Brain microvascular endothelial cell (primary cell): ENCODE measurements at regions not wholly inside any gene's neighbourhood (a gene's known extent, or its start where the extent isn't known, plus 50 kb on each side); places are given as distances from the start of the nearest gene placed in this dataset.

Experiments used
- DNase-seq: peaks from one replicate; pipeline ENCODE4 v3.0.0-alpha.2; 2020
- H3K27ac ChIP-seq: fragments of 250-450 bp; sonication (Bioruptor Pico); 2 replicates; pipeline ENCODE4 v1.5.1; 2020; ENCODE audit warnings: mild to moderate bottlenecking, moderate library complexity
- H3K27me3 ChIP-seq: fragments of 250-450 bp; sonication (Bioruptor Pico); replicated peaks from 2 replicates; pipeline ENCODE4 v1.5.1; 2020; ENCODE audit warnings: mild to moderate bottlenecking
- H3K36me3 ChIP-seq: fragments of 250-450 bp; sonication (Bioruptor Pico); replicated peaks from 2 replicates; pipeline ENCODE4 v1.5.1; 2020; ENCODE audit warnings: mild to moderate bottlenecking
- H3K4me3 ChIP-seq: 2 replicates; pipeline ENCODE4 v1.5.1; 2011; ENCODE audit warnings: low read depth, mild to moderate bottlenecking, control low read depth, low read length, moderate library complexity
- in situ Hi-C: cut with HindIII; loops from 2 replicates; pipeline ENCODE4 v1.10.0; 2017; ENCODE audit warnings: low sequenced_read_pairs, low pct_ligation_motif_present
- TF ChIP-seq, protein P1 (sequence below): IDR thresholded peaks from 2 replicates; pipeline ENCODE4 v1.5.1; 2011; ENCODE audit warnings: low read depth, mild to moderate bottlenecking, moderate library complexity, low read length, control low read depth, inconsistent platforms; ENCODE audit errors: missing control alignments

- Histone ChIP-seq H3K4me3 (no peak overlapping the region), H3K36me3 (no peaks in the 10 kb centered on the region), H3K27ac (no peak overlapping the region), H3K27me3 (no peaks in the 10 kb centered on the region)
- TF ChIP-seq, protein P1, sequence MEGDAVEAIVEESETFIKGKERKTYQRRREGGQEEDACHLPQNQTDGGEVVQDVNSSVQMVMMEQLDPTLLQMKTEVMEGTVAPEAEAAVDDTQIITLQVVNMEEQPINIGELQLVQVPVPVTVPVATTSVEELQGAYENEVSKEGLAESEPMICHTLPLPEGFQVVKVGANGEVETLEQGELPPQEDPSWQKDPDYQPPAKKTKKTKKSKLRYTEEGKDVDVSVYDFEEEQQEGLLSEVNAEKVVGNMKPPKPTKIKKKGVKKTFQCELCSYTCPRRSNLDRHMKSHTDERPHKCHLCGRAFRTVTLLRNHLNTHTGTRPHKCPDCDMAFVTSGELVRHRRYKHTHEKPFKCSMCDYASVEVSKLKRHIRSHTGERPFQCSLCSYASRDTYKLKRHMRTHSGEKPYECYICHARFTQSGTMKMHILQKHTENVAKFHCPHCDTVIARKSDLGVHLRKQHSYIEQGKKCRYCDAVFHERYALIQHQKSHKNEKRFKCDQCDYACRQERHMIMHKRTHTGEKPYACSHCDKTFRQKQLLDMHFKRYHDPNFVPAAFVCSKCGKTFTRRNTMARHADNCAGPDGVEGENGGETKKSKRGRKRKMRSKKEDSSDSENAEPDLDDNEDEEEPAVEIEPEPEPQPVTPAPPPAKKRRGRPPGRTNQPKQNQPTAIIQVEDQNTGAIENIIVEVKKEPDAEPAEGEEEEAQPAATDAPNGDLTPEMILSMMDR = no peak
- no peak for DNase-seq
- in situ Hi-C loops = no loop called here
These were observed 1231.1 kb upstream of the NXPH2 start for GRCh38 chr2:140011287-140011686.

- TF ChIP-seq, protein P1 = no peak
- Histone ChIP-seq H3K27ac (no peak overlapping the region), H3K4me3 (no peak overlapping the region), H3K27me3 (no peaks in the 10 kb centered on the region), H3K36me3 (no peaks in the 10 kb centered on the region)
- in situ Hi-C loops = no loop called here
- DNase-seq = no peak
These were observed 1221.9 kb upstream of the NXPH2 start for GRCh38 chr2:140002110-140002509.

DNA sequence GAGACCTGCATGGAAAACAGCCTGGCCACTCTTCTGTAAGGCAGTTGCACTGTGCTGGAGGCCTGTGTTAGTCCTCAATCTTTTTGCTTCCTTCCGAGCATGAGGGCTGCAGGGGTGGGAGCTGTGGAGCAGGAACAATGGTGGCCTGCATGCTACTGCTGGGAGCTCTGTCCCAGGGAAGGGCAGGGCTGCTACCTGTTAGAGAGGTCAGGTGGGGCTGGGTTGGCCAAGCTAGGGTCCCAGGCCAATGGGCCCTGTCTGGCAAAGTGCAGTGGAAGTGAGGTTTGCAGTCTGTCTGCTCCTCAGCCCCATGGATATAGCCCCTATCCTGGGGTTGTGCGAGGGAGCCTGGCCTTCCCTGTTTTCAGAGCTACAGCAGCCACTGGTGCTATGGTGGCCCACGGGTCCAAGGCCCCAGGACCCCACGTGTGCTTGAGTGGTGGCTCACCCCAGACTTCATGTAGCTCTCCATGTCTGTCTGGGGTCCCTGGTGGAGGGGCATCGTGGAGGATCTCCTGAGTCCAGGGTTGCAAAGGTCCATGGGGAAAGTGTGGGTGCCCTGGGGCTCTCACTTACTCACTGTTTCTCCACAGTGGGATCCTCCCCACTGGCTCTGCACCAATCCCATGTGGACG is 1212.6 kb upstream of the NXPH2 start:
- no peak for DNase-seq
- Histone ChIP-seq H3K4me3 (no peak overlapping the region), H3K27ac (no peak overlapping the region), H3K36me3 (no peaks in the 10 kb centered on the region), H3K27me3 (no peaks in the 10 kb centered on the region)
- in situ Hi-C loops = no loop called here
- TF ChIP-seq, protein P1 = no peak

DNA sequence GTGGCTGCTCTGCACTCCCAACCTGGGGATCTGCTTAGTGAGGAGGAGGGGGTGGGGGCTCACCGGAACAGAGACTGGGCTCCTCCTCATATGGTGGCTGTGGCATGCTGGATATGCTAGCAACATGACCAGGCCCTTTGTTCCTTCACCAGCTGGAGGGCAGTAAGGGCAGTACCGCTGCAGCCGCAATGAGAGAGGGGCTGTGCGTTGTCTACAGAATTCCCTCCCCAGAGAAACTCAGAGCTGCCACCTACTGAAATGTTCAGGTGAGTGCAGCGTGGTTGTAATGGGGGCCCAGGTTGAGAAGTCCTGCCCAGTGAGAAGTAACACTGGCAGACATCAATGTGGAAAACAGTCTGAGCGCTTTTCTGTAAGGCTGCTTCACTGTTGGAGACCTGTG is 1211.9 kb upstream of the NXPH2 start:
- in situ Hi-C loops = no loop called here
- no peak overlapping the region for H3K4me3 ChIP-seq
- no peaks in the 10 kb centered on the region for H3K36me3 ChIP-seq
- H3K27ac ChIP-seq = no peak overlapping the region
- DNase-seq = no peak
- TF ChIP-seq, protein P1 = no peak
- no peaks in the 10 kb centered on the region for H3K27me3 ChIP-seq

GRCh38 chr2:139990646-139991335 is 1210.6 kb upstream of the NXPH2 start:
- no peak for DNase-seq
- Histone ChIP-seq H3K4me3 (no peak overlapping the region), H3K27me3 (no peaks in the 10 kb centered on the region), H3K36me3 (no peaks in the 10 kb centered on the region), H3K27ac (no peak overlapping the region)
- in situ Hi-C loops = no loop called here
- TF ChIP-seq, protein P1 = no peak
